ENCODE measurements at regions not wholly inside any gene's neighbourhood (a gene's known extent, or its start where the extent isn't known, plus 50 kb on each side); places are given as distances from the start of the nearest gene placed in this dataset.

DNA sequence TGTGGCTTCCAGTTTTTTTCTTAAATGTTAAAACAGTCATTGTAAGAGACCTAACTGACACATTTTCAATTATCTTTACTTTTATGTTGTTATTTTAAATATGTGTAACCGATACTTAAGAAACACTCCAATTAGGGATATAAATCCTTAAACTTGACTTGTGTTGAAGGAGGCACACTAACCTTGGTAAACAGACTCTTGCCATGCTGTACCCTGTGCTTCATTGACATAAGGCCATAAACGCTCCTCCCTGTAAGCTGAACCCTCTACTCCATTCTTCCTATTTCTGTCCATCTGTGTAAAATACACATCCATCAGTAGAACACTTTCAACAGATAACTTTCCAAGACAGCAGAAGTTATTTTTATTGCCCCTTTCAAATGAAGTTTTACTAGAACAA lies 780.5 kb upstream of the FAM98A start:
- H3K4me1 Mint-ChIP-seq (ENCODE audit: low read depth), result no peaks in the 10 kb centered on the region
- no peak for DNase-seq
- H3K27ac Mint-ChIP-seq, result no peak overlapping the region
- peaks cover 13% of the 10 kb centered on the region for H3K9me3 Mint-ChIP-seq (ENCODE audit: insufficient read depth)
- H3K27me3 Mint-ChIP-seq (ENCODE audit: low read depth), result no peaks in the 10 kb centered on the region
- ChIA-PET CTCF (no interaction called here), POLR2A (no interaction called here)
- no peak overlapping the region for H3K4me3 Mint-ChIP-seq
- no peak for ATAC-seq
- no peaks in the 10 kb centered on the region for H3K36me3 Mint-ChIP-seq (ENCODE audit: low read depth)

DNA sequence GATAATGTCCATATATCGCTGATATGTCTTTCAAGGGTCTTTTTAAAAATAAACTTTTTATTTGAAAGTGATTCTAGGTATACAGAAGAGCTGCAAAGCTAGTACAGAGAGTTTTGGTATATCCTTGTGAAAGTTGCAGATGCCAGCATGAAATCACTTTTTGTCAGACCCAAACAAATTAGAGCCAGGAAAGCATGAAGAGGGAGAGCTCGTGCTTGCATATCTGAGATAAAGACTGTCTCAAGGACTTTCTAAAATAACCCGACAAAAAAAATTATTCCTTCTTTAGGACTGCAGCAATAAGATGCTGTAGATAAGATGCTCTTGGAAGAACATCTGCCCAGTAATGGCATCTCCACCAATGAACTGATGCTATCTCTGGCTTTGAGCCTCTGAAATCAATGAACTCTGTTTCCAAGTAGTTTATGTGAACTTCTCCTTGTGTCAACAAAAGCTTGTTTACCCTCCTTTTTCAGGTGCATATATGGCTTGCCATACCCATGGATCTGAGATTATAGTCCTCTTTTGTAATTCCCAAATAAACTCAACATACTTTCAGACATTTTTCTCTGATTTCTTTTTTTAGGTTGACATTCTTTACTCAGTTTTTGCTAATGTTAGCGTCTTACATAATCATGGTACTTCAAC lies 774.6 kb upstream of the FAM98A start:
- ATAC-seq (no peak), DNase-seq (no peak)
- no peak overlapping the region for H3K4me3 Mint-ChIP-seq
- peaks cover 5% of the 10 kb centered on the region for H3K9me3 Mint-ChIP-seq (ENCODE audit: insufficient read depth)
- H3K27me3 Mint-ChIP-seq (ENCODE audit: low read depth), result no peaks in the 10 kb centered on the region
- POLR2A ChIA-PET, result no interaction called here
- no peaks in the 10 kb centered on the region for H3K4me1 Mint-ChIP-seq (ENCODE audit: low read depth)
- no peak overlapping the region for H3K27ac Mint-ChIP-seq
- CTCF ChIA-PET, result no interaction called here
- H3K36me3 Mint-ChIP-seq (ENCODE audit: low read depth), result no peaks in the 10 kb centered on the region

DNA sequence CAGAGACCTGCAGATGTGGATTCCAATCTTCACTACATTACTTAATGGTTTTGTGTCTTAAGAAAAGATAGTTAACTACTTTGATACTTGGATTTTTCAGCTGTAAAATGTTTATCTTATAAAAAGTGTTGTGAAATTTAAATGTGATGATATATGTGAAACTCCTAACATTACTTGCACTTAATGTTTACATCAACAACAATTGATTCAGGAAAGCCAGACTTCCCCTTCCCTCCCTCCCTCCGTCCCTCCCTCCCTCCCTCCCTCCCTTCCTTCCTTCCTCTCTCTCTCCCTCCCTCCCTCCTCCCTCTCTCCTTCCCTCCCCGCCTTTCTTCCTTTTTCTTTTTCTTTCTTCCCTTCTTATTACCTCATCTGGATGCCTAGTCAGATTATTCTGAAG lies 773.9 kb upstream of the FAM98A start:
- no peak overlapping the region for H3K4me3 Mint-ChIP-seq
- no peak overlapping the region for H3K27ac Mint-ChIP-seq
- ATAC-seq (no peak), DNase-seq (no peak)
- H3K27me3 Mint-ChIP-seq (ENCODE audit: low read depth), result no peaks in the 10 kb centered on the region
- CTCF ChIA-PET, result no interaction called here
- POLR2A ChIA-PET, result no interaction called here
- no peaks in the 10 kb centered on the region for H3K4me1 Mint-ChIP-seq (ENCODE audit: low read depth)
- H3K36me3 Mint-ChIP-seq (ENCODE audit: low read depth), result no peaks in the 10 kb centered on the region
- peaks cover 5% of the 10 kb centered on the region for H3K9me3 Mint-ChIP-seq (ENCODE audit: insufficient read depth)

DNA sequence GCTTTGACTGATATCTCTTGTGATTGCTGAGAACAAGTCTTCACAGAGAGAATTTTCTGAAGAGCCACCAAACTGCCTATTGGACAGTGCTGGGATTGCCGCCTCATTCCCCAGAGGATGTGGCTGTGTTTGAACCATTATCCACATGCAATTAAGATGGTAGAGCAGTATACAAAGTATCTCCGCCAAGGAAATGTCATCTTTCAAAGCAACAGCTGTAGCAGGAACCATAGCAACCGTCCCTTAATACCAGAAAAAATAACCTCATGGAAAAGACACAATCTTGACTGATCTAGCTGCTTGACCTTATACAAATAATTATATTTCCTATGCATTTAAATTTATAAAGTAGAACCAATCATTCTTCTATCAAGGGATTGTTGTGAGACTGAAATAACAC lies 772.6 kb upstream of the FAM98A start:
- Mint-ChIP-seq H3K4me3 (no peak overlapping the region), H3K9me3 (ENCODE audit: insufficient read depth) (no peaks in the 10 kb centered on the region), H3K27me3 (ENCODE audit: low read depth) (no peaks in the 10 kb centered on the region), H3K36me3 (ENCODE audit: low read depth) (no peaks in the 10 kb centered on the region), H3K27ac (no peak overlapping the region), H3K4me1 (ENCODE audit: low read depth) (no peaks in the 10 kb centered on the region)
- no peak for DNase-seq
- ATAC-seq, result no peak
- CTCF ChIA-PET, result interaction anchor here (0.7 kb wide), 1 partner anchor 10 kb away, joined by 3 read pairs; no protein-coding TSS in a partner anchor
- POLR2A ChIA-PET, result no interaction called here

DNA sequence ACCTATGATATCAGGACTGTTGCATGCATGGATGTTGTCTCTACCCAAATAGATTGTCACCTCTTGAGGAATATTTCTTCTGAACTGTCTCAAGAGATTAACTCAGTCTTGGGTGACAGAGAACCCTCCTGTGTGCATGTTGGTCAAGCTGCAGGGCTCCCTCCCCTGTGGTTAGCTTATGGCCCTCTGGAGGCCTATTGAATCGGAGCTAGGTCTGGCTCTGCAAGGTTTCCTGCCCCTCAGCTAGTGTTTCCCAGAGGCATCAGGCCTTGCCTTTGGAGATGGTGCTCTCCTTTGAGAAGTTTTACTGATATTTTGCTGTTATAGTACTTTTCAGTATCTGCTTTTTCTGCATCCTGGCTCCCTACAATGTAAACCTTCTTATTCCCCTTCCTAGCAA lies 769.2 kb upstream of the FAM98A start:
- H3K4me3 Mint-ChIP-seq, result no peak overlapping the region
- no peaks in the 10 kb centered on the region for H3K9me3 Mint-ChIP-seq (ENCODE audit: insufficient read depth)
- no peaks in the 10 kb centered on the region for H3K36me3 Mint-ChIP-seq (ENCODE audit: low read depth)
- POLR2A ChIA-PET, result no interaction called here
- H3K4me1 Mint-ChIP-seq (ENCODE audit: low read depth), result no peaks in the 10 kb centered on the region
- no peak overlapping the region for H3K27ac Mint-ChIP-seq
- ATAC-seq (no peak), DNase-seq (no peak)
- CTCF ChIA-PET, result no interaction called here
- no peaks in the 10 kb centered on the region for H3K27me3 Mint-ChIP-seq (ENCODE audit: low read depth)

DNA sequence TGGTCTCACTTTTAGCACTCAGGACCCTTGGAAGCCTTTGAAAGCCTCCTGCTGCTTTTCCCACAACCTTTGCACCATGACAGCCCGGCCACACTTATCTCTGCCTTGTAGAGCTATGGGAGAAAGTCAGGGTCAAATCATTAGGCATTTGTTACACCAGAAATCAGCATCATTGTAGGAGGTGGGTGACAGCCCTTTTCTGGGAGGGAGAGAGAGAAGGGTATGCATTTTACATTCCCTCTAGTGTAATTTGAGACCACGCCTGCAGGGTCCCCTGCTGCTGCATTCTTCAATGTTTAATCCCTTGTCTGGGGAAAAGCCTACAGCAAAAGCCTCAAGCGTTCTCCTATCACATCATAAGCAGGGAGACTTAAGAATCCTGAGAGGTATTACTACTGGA lies 766.8 kb upstream of the FAM98A start:
- CTCF ChIA-PET, result no interaction called here
- DNase-seq (no peak), ATAC-seq (no peak)
- POLR2A ChIA-PET, result no interaction called here
- Mint-ChIP-seq H3K36me3 (ENCODE audit: low read depth) (no peaks in the 10 kb centered on the region), H3K27me3 (ENCODE audit: low read depth) (no peaks in the 10 kb centered on the region), H3K4me3 (no peak overlapping the region), H3K27ac (no peak overlapping the region), H3K9me3 (ENCODE audit: insufficient read depth) (no peaks in the 10 kb centered on the region), H3K4me1 (ENCODE audit: low read depth) (no peaks in the 10 kb centered on the region)

DNA sequence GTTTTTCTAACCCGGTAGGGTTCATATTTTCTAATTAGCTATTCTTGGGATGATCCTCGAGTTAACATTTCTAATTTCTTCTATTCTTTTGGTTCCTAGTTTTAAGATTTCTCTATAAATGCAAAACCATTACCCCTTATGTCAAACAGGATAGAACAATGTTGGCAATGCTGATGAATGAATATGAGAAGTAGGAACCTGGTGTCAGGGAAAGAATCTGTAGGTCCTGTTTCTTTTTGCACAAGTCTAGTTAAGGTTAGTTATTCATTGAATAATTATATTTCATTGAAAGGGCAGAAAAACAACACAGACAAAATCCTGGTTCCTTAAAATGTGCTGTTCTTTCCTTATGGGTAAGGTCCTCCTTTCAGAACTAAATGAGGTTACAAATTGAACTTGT lies 766.4 kb upstream of the FAM98A start:
- no peak overlapping the region for H3K4me3 Mint-ChIP-seq
- no peak for DNase-seq
- H3K4me1 Mint-ChIP-seq (ENCODE audit: low read depth), result no peaks in the 10 kb centered on the region
- no peak overlapping the region for H3K27ac Mint-ChIP-seq
- no peak for ATAC-seq
- CTCF ChIA-PET, result no interaction called here
- H3K36me3 Mint-ChIP-seq (ENCODE audit: low read depth), result no peaks in the 10 kb centered on the region
- POLR2A ChIA-PET, result no interaction called here
- H3K9me3 Mint-ChIP-seq (ENCODE audit: insufficient read depth), result no peaks in the 10 kb centered on the region
- no peaks in the 10 kb centered on the region for H3K27me3 Mint-ChIP-seq (ENCODE audit: low read depth)

DNA sequence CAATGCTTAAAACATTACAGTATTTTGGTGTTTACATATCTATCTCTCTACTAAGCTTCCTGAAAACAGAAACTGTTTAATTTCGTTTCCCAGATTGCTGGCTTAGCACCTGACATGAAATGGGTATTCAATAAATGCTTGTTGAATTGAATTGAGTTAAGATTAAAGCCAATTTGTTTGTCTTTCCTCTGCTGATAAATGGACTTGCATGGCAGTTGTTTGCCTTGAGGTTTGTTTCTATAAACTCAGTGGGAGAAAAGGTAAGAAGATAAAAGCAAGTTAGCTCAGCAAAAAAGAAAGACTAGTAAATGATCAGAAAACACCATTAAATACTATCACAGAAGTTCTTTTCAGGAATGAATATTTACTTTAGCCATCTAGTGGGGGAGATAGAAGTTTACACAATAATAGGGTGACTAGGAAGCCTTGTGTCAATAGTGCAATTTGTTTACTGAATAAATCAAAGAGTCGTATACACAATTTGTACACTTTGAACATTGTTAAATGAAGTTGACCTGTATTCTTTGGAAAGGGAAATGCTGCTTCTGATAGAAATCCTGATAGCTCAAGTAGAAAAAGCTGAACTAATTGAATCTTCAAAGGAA lies 754.5 kb upstream of the FAM98A start:
- Mint-ChIP-seq H3K9me3 (ENCODE audit: insufficient read depth) (peaks cover 4% of the 10 kb centered on the region), H3K4me3 (no peak overlapping the region), H3K4me1 (ENCODE audit: low read depth) (no peaks in the 10 kb centered on the region), H3K36me3 (ENCODE audit: low read depth) (no peaks in the 10 kb centered on the region), H3K27me3 (ENCODE audit: low read depth) (no peaks in the 10 kb centered on the region), H3K27ac (no peak overlapping the region)
- CTCF ChIA-PET, result no interaction called here
- no peak for DNase-seq
- POLR2A ChIA-PET, result no interaction called here
- no peak for ATAC-seq

DNA sequence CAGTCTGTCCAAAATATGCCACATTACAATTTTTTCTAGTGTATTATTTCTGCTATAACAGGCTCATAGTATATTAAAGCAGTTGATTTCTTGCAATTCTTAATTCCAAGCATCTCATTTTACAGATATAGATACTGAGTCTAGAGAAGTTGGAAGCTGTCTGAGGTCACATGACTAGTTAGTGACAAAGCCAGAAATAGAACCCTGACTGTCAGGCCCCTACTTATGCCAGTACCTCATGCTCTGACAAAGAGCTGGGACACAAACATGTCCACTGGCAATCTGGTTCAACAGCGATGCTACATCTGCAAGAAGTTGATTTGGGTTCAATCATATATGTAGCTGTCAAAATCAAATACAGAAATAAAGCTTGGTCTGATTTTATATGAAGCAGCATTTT lies 750.4 kb upstream of the FAM98A start:
- no peak for ATAC-seq
- Mint-ChIP-seq H3K4me1 (ENCODE audit: low read depth) (no peaks in the 10 kb centered on the region), H3K27ac (no peak overlapping the region), H3K4me3 (no peak overlapping the region), H3K27me3 (ENCODE audit: low read depth) (no peaks in the 10 kb centered on the region), H3K36me3 (ENCODE audit: low read depth) (no peaks in the 10 kb centered on the region), H3K9me3 (ENCODE audit: insufficient read depth) (peaks cover 7% of the 10 kb centered on the region)
- ChIA-PET CTCF (no interaction called here), POLR2A (no interaction called here)
- DNase-seq, result no peak

DNA sequence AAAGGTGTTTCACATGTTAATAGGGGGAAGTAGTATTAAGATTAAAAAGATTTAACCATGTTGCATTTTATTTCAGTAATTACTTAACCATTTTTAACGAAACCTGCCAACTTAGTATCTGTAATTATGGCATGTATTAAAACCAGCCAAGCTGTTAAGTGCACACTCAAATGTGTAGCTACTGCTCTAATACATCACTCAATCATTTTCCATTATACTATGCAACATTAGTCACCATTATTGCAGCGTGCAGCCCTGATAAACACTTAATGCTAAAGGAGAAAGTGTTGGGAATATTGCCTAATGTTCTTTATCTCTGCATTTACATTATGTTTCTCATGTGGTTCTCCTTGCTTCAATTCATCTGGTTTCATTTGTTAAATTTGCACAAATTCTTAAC lies 745.9 kb upstream of the FAM98A start:
- Mint-ChIP-seq H3K36me3 (ENCODE audit: low read depth) (no peaks in the 10 kb centered on the region), H3K27ac (no peak overlapping the region), H3K9me3 (ENCODE audit: insufficient read depth) (peaks cover 4% of the 10 kb centered on the region), H3K27me3 (ENCODE audit: low read depth) (no peaks in the 10 kb centered on the region), H3K4me1 (ENCODE audit: low read depth) (no peaks in the 10 kb centered on the region), H3K4me3 (no peak overlapping the region)
- POLR2A ChIA-PET, result no interaction called here
- CTCF ChIA-PET, result no interaction called here
- no peak for DNase-seq
- ATAC-seq, result no peak

DNA sequence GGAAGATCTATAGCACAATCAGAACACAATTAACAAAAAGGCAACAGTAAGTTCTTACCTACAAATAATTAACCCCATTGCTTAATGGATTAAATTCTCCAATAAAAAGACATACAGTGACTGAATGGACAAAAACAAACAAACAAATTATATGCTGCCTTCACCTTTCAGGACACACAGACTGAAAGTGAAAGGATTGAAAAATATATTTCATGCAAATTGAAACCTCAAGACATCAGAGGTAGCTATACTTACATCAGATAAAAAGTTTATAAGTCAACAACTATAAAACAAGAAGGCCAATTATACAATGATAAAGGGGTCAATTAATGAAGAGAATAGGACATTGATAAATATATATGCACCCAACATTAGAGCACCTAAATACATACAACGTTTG lies 741.2 kb upstream of the FAM98A start:
- ChIA-PET POLR2A (no interaction called here), CTCF (no interaction called here)
- Mint-ChIP-seq H3K36me3 (ENCODE audit: low read depth) (no peaks in the 10 kb centered on the region), H3K9me3 (ENCODE audit: insufficient read depth) (peaks cover 8% of the 10 kb centered on the region), H3K4me1 (ENCODE audit: low read depth) (no peaks in the 10 kb centered on the region), H3K27ac (no peak overlapping the region), H3K4me3 (no peak overlapping the region), H3K27me3 (ENCODE audit: low read depth) (no peaks in the 10 kb centered on the region)
- ATAC-seq (no peak), DNase-seq (no peak)

DNA sequence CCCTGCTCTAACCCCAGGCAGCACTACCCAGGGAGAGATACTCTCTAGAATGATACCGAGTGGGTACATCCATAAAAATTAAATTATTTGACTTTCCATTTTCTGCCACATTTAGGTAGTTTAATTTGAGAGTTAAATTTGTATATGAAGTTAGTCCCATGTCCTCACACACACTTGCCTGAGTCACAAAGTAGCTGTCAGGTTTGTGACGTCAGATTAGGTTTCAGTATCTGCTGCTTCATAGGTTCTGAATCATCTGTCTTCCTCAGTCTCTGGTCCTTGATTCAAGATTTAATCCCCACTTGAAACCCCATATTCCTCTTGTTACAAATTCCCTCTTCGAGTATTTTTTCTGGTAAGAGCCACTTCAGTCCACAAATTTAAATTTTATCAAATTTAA lies 738.6 kb upstream of the FAM98A start:
- no peaks in the 10 kb centered on the region for H3K4me1 Mint-ChIP-seq (ENCODE audit: low read depth)
- no peaks in the 10 kb centered on the region for H3K27me3 Mint-ChIP-seq (ENCODE audit: low read depth)
- CTCF ChIA-PET, result no interaction called here
- POLR2A ChIA-PET, result no interaction called here
- H3K27ac Mint-ChIP-seq, result no peak overlapping the region
- H3K36me3 Mint-ChIP-seq (ENCODE audit: low read depth), result no peaks in the 10 kb centered on the region
- H3K4me3 Mint-ChIP-seq, result no peak overlapping the region
- ATAC-seq, result no peak
- peaks cover 8% of the 10 kb centered on the region for H3K9me3 Mint-ChIP-seq (ENCODE audit: insufficient read depth)
- no peak for DNase-seq

DNA sequence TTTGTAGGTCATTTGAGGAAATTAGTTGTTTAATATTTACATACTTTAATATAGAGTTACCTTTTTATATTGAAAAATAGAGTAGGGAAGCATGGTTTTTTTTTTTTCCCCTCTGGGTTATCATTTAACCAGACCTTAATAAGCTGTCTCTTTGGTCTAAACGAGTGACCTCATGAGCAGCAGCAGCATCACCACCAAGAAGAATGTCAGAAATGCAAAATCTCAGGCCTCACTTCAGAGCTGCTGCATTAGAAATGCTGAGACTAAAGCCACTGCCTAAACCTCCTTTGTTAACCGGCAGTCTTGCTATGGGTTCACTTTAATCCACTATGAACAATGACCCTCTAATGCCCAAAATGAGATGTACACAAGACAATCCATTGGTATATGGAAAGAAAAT lies 733.7 kb upstream of the FAM98A start:
- H3K36me3 Mint-ChIP-seq (ENCODE audit: low read depth), result no peaks in the 10 kb centered on the region
- H3K27me3 Mint-ChIP-seq (ENCODE audit: low read depth), result no peaks in the 10 kb centered on the region
- H3K4me3 Mint-ChIP-seq, result no peak overlapping the region
- ChIA-PET CTCF (no interaction called here), POLR2A (no interaction called here)
- DNase-seq (no peak), ATAC-seq (no peak)
- H3K4me1 Mint-ChIP-seq (ENCODE audit: low read depth), result no peaks in the 10 kb centered on the region
- peaks cover 4% of the 10 kb centered on the region for H3K9me3 Mint-ChIP-seq (ENCODE audit: insufficient read depth)
- no peak overlapping the region for H3K27ac Mint-ChIP-seq

Measured in activated CD8-positive, alpha-beta T cell treated with anti-CD3 and anti-CD28 coated beads, Interleukin-2, amount 10 ng/mL, durations not matched to agents 7 days and 5 days (primary cell).